Ovary (tissue), 3 donors: ENCODE measurements at regions not wholly inside any gene's neighbourhood (a gene's known extent, or its start where the extent isn't known, plus 50 kb on each side); places are given as distances from the start of the nearest gene placed in this dataset.

Experiments
- EP300 ChIP-seq: sonication (generic); formaldehyde crosslinking; IDR thresholded peaks from one replicate; pipeline ENCODE4 v1.6.1; 2017; ENCODE audit warnings: antibody characterized with exemption
- TF ChIP-seq, protein P1 (sequence below), 3 donors: fragments of 450-650 bp in 2 of 3; fragments of 200-600 bp in 1 of 3; IDR thresholded peaks; one replicate each; pipeline versions ENCODE4 v1.5.1 to v1.8.0; 2016 to 2022; ENCODE audit warnings: antibody characterized with exemption in 3 of 3, mild to moderate bottlenecking in 1 of 3
- donor health status: DM: no; HTN: no; CAD: no.

DNA sequence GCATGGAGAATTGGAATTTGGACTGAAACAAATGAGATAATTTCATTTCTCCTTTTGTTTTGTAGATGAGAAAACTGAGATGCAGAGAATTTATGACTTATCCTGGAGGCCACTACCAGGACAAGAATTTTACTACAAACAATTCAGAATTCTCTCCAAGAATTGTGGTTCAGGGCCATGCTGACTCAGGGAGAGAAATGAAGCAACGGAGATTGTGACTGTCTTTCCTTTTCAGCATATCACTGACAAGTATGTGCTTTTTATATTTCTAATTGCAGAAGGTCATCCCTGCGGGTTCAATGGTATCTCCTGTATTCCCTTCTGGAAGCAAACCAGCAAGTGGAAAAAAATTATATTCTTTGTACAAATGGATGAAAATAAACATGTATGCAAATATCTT lies 170.8 kb upstream of the MITF start:
- TF ChIP-seq, protein P1, sequence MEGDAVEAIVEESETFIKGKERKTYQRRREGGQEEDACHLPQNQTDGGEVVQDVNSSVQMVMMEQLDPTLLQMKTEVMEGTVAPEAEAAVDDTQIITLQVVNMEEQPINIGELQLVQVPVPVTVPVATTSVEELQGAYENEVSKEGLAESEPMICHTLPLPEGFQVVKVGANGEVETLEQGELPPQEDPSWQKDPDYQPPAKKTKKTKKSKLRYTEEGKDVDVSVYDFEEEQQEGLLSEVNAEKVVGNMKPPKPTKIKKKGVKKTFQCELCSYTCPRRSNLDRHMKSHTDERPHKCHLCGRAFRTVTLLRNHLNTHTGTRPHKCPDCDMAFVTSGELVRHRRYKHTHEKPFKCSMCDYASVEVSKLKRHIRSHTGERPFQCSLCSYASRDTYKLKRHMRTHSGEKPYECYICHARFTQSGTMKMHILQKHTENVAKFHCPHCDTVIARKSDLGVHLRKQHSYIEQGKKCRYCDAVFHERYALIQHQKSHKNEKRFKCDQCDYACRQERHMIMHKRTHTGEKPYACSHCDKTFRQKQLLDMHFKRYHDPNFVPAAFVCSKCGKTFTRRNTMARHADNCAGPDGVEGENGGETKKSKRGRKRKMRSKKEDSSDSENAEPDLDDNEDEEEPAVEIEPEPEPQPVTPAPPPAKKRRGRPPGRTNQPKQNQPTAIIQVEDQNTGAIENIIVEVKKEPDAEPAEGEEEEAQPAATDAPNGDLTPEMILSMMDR (IDR thresholded peaks at IDR 0.05), result no peak
- TF ChIP-seq EP300, result no peak
